22Rv1 (cell line): ENCODE measurements at regions not wholly inside any gene's neighbourhood (a gene's known extent, or its start where the extent isn't known, plus 50 kb on each side); places are given as distances from the start of the nearest gene placed in this dataset.

Experiments used
- ZFX ChIP-seq: fragments of 450-650 bp; IDR thresholded peaks from 2 replicates; pipeline ENCODE4 v1.6.1; 2017; ENCODE audit warnings: antibody characterized with exemption, borderline replicate concordance
- TF ChIP-seq, protein P1 (sequence below): fragments of 450-650 bp; IDR thresholded peaks from 2 replicates; pipeline ENCODE4 v1.5.1; 2017; ENCODE audit warnings: mild to moderate bottlenecking

DNA sequence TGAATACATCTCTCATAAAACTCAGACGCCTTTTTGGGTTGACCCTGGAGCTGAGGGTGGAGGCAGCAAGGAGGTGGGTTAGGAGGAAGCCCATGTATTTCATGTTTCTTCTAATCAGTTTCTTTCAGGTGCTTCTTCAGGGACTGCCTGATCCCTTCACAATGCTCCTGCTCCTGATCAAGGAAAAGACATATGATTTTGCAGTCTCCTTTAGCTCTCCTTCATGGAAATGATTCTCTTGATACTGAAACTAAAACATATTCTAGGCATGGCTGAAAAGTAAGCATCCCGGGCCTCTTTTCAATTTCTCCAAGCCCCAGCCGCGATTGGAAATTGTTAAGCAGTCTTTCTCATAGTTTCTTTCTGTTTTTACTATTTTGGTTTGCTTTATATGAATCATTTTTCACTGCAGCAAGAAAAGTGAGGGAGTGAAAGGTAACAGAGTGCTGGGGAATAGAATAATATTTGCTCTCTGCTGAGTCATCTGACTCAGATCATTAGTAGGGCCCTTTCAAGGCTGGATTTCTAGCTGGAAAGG is 730.7 kb downstream of the CDH11 start:
- TF ChIP-seq, protein P1, sequence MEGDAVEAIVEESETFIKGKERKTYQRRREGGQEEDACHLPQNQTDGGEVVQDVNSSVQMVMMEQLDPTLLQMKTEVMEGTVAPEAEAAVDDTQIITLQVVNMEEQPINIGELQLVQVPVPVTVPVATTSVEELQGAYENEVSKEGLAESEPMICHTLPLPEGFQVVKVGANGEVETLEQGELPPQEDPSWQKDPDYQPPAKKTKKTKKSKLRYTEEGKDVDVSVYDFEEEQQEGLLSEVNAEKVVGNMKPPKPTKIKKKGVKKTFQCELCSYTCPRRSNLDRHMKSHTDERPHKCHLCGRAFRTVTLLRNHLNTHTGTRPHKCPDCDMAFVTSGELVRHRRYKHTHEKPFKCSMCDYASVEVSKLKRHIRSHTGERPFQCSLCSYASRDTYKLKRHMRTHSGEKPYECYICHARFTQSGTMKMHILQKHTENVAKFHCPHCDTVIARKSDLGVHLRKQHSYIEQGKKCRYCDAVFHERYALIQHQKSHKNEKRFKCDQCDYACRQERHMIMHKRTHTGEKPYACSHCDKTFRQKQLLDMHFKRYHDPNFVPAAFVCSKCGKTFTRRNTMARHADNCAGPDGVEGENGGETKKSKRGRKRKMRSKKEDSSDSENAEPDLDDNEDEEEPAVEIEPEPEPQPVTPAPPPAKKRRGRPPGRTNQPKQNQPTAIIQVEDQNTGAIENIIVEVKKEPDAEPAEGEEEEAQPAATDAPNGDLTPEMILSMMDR: no peak
- TF ChIP-seq ZFX: no peak
